GM19351 (cell line): ENCODE measurements at regions not wholly inside any gene's neighbourhood (a gene's known extent, or its start where the extent isn't known, plus 50 kb on each side); places are given as distances from the start of the nearest gene placed in this dataset.
"Not testable (repeated sequence)": the region's sequence is repeated elsewhere in the genome, so short reads cannot be mapped to it uniquely, and the experiment has no call there.

Experiments
- ATAC-seq: cut with Tn5 transposase; IDR thresholded peaks from one replicate; pipeline ENCODE4 v1.9.1; 2021; ENCODE audit warnings: mild to moderate bottlenecking, moderate library complexity; ENCODE audit not compliant: unreplicated experiment

- not testable (repeated sequence) for ATAC-seq
Observed at GRCh38 chr4:115194612-115195011, 81.2 kb upstream of the NDST4 start.

GRCh38 chr4:115190529-115190928, 77.1 kb upstream of the NDST4 start:
- ATAC-seq: no peak

- no peak for ATAC-seq
Observed at GRCh38 chr4:115187136-115187535, 73.7 kb upstream of the NDST4 start.

- ATAC-seq: not testable (repeated sequence)
Observed at GRCh38 chr4:115179438-115180062, 66.1 kb upstream of the NDST4 start.

GRCh38 chr4:115178687-115179086, 65.3 kb upstream of the NDST4 start:
- not testable (repeated sequence) for ATAC-seq

- no peak for ATAC-seq
Observed at GRCh38 chr4:115171220-115171619, 57.8 kb upstream of the NDST4 start.

GRCh38 chr4:115165503-115165902, 52.1 kb upstream of the NDST4 start:
- no peak for ATAC-seq
